SK-N-MC (cell line): ENCODE measurements at regions not wholly inside any gene's neighbourhood (a gene's known extent, or its start where the extent isn't known, plus 50 kb on each side); places are given as distances from the start of the nearest gene placed in this dataset.

Experiments
- EZH2 ChIP-seq: fragments of 200-600 bp; sonication (generic); IDR thresholded peaks from one replicate; pipeline ENCODE4 v1.6.1; 2017; ENCODE audit warnings: antibody characterized with exemption
- FOXP2 ChIP-seq: optimal IDR thresholded peaks from 2 replicates; pipeline ENCODE3; 2011; ENCODE audit warnings: mild to moderate bottlenecking, moderate library complexity; ENCODE audit not compliant: insufficient read depth; ENCODE audit errors: extremely low read length, control extremely low read depth
- POLR2AphosphoS5 ChIP-seq: IDR thresholded peaks from 2 replicates; pipeline ENCODE4 v1.6.1; 2012; ENCODE audit warnings: mild to moderate bottlenecking, low read depth, low read length, borderline replicate concordance

DNA sequence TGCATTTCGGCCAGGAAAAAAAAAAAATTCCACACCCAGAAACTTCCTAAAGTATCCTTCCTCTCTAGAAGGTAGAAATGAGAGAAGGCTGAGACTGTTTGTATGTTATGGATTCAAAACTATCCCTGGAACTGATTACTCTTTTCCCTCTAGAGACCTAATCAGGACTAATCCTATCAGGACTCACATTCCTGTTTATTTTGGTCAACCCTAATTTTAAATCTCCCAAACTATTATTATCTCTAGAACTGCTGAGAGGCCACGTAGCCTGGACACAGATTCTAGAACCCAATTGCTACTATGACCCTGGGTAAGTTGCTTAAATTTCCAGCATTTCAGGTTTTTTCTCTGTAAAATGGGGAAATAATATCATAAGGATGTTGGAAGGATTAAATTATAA lies 346.8 kb upstream of the MEOX2 start:
- TF ChIP-seq POLR2AphosphoS5 (no peak), EZH2 (no peak), FOXP2 (no peak)
